ENCODE measurements at regions not wholly inside any gene's neighbourhood (a gene's known extent, or its start where the extent isn't known, plus 50 kb on each side); places are given as distances from the start of the nearest gene placed in this dataset.
A peak's percentile ranks its signal among the peaks of the same experiment; 100 is the strongest.

- Histone ChIP-seq H3K27me3 (ENCODE audit: insufficient read depth, low read length) (no peaks in the 10 kb centered on the region), H3K4me3 (ENCODE audit: low read length) (no peak overlapping the region), H3K36me3 (ENCODE audit: insufficient read depth, low read length) (no peaks in the 10 kb centered on the region), H2AFZ (ENCODE audit: low read depth, low read length) (no peak overlapping the region), H3K4me1 (ENCODE audit: insufficient read depth, low read length) (no peaks in the 10 kb centered on the region), H3K9me3 (ENCODE audit: low read length) (no peaks in the 10 kb centered on the region)
Observed at GRCh38 chr14:65214741-65215140, 112.4 kb upstream of the MAX start.

DNA sequence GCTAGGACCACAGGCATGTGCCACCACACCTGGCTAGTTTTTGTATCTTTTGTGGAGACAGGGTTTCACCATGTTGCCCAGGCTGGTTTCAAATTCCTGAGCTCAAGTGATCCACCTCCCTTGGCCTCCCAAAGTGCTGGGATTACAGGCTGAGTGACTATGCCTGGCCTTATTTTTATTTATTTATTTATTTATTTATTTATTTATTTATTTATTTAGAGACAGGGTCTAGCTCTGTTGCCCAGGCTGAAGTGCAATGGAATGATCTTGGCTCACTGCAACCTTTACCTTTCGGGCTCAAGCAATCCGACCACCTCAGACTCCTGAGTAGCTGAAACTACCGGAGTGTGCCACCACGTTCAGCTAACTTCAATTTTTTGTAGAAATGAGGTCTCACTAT lies 117.0 kb upstream of the MAX start:
- Histone ChIP-seq H2AFZ (ENCODE audit: low read depth, low read length) (no peak overlapping the region), H3K27me3 (ENCODE audit: insufficient read depth, low read length) (peaks cover 2% of the 10 kb centered on the region), H3K9me3 (ENCODE audit: low read length) (peaks cover 3% of the 10 kb centered on the region), H3K4me3 (ENCODE audit: low read length) (no peak overlapping the region), H3K4me1 (ENCODE audit: insufficient read depth, low read length) (no peaks in the 10 kb centered on the region), H3K36me3 (ENCODE audit: insufficient read depth, low read length) (no peaks in the 10 kb centered on the region)

GRCh38 chr14:65222440-65222858 lies 120.1 kb upstream of the MAX start:
- H3K4me3 ChIP-seq (ENCODE audit: low read length): no peak overlapping the region

GRCh38 chr14:65223636-65224035 lies 121.3 kb upstream of the MAX start:
- H3K4me1 ChIP-seq (ENCODE audit: insufficient read depth, low read length): no peaks in the 10 kb centered on the region
- H3K9me3 ChIP-seq (ENCODE audit: low read length): peaks cover 3% of the 10 kb centered on the region
- H3K27me3 ChIP-seq (ENCODE audit: insufficient read depth, low read length): peaks cover 23% of the 10 kb centered on the region
- no peak overlapping the region for H3K4me3 ChIP-seq (ENCODE audit: low read length)
- no peaks in the 10 kb centered on the region for H3K36me3 ChIP-seq (ENCODE audit: insufficient read depth, low read length)
- no peak overlapping the region for H2AFZ ChIP-seq (ENCODE audit: low read depth, low read length)

More at GRCh38 chr14:65222440-65222858, 120.1 kb upstream of the MAX start:
- H3K9me3 ChIP-seq (ENCODE audit: low read length): peaks cover 3% of the 10 kb centered on the region
- H3K4me1 ChIP-seq (ENCODE audit: insufficient read depth, low read length): no peaks in the 10 kb centered on the region
- no peaks in the 10 kb centered on the region for H3K36me3 ChIP-seq (ENCODE audit: insufficient read depth, low read length)
- H3K27me3 ChIP-seq (ENCODE audit: insufficient read depth, low read length): peaks cover 18% of the 10 kb centered on the region
- H2AFZ ChIP-seq (ENCODE audit: low read depth, low read length): no peak overlapping the region

DNA sequence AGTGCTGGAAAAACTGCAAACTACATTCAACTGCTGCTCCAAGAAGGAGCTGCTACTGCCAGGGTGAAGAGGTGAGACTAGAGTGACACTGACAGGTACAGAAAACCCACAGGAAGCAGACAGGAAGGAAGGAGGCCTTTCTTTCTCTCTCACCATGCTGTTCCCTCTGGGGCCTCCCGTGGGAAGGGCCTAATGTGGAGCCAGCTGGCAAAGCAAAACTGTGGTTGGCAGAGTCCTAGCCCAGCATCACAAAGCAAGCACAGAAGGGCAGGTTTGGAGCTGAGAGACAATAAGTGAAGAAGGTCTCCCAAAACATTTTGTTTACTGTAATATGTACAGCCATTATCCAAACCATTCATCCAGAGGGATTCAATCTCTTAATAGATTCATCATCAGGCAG lies 122.5 kb upstream of the MAX start:
- Histone ChIP-seq H3K4me3 (ENCODE audit: low read length) (no peak overlapping the region), H3K27me3 (ENCODE audit: insufficient read depth, low read length) (peaks cover 25% of the 10 kb centered on the region), H3K36me3 (ENCODE audit: insufficient read depth, low read length) (no peaks in the 10 kb centered on the region), H3K4me1 (ENCODE audit: insufficient read depth, low read length) (peaks cover 10% of the 10 kb centered on the region), H3K9me3 (ENCODE audit: low read length) (peaks cover 3% of the 10 kb centered on the region), H2AFZ (ENCODE audit: low read depth, low read length) (no peak overlapping the region)

- H3K36me3 ChIP-seq (ENCODE audit: insufficient read depth, low read length): no peaks in the 10 kb centered on the region
- no peak overlapping the region for H2AFZ ChIP-seq (ENCODE audit: low read depth, low read length)
- peaks cover 25% of the 10 kb centered on the region for H3K27me3 ChIP-seq (ENCODE audit: insufficient read depth, low read length)
- H3K9me3 ChIP-seq (ENCODE audit: low read length): no peaks in the 10 kb centered on the region
- H3K4me3 ChIP-seq (ENCODE audit: low read length): no peak overlapping the region
- H3K4me1 ChIP-seq (ENCODE audit: insufficient read depth, low read length): peaks cover 18% of the 10 kb centered on the region
Observed at GRCh38 chr14:65225299-65226159, 123.2 kb upstream of the MAX start.

DNA sequence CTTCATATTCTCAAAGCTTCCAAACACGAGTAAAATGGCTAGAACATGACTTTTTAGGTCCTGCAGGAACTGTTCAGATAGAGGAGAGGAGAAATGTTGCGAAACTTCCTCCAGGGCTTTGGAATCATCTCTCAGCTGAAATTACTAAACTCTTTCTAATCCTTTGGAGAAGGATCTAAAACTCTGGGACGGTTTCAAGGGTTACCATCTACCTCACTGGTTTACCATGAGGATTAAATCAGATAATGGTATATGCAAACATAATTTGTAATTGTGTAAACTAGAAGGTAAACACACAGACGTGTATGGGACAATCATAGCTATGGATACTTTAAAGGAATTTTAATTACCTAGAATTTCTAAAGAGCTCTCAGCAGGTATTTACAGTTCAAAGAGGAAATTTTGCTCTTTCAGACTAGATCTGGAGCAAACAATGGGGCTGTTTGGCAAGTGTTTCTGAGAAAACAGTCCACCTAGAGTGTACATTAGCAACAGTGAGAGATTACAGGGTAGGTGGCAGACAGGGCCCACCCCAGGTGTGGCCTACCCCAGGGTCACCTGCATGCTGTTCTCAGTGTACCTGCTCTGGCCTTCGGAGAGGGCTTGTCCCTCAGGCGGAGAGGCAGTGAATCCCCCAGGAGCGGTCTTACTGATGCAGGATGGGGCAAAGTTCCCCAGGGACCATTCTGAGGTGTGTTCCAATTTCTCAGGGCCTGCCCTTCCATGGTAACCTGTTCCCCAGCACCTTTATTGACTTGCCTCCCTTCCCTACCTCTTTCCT lies 124.7 kb upstream of the MAX start:
- H3K4me1 ChIP-seq (ENCODE audit: insufficient read depth, low read length): peaks cover 29% of the 10 kb centered on the region
- H3K9me3 ChIP-seq (ENCODE audit: low read length): no peaks in the 10 kb centered on the region
- no peak overlapping the region for H2AFZ ChIP-seq (ENCODE audit: low read depth, low read length)
- no peaks in the 10 kb centered on the region for H3K36me3 ChIP-seq (ENCODE audit: insufficient read depth, low read length)
- peaks cover 32% of the 10 kb centered on the region for H3K27me3 ChIP-seq (ENCODE audit: insufficient read depth, low read length)
- no peak overlapping the region for H3K4me3 ChIP-seq (ENCODE audit: low read length)

- Histone ChIP-seq H3K9me3 (ENCODE audit: low read length) (no peaks in the 10 kb centered on the region), H2AFZ (ENCODE audit: low read depth, low read length) (no peak overlapping the region), H3K4me3 (ENCODE audit: low read length) (no peak overlapping the region), H3K27me3 (ENCODE audit: insufficient read depth, low read length) (peaks cover 31% of the 10 kb centered on the region), H3K36me3 (ENCODE audit: insufficient read depth, low read length) (no peaks in the 10 kb centered on the region), H3K4me1 (ENCODE audit: insufficient read depth, low read length) (peaks cover 29% of the 10 kb centered on the region)
Observed at GRCh38 chr14:65228436-65228835, 126.1 kb upstream of the MAX start.

- Histone ChIP-seq H3K27me3 (ENCODE audit: insufficient read depth, low read length) (peaks cover 31% of the 10 kb centered on the region), H3K4me3 (ENCODE audit: low read length) (peak overlapping the region; percentile 8)
Observed at GRCh38 chr14:65228956-65229747, 126.8 kb upstream of the MAX start.

GRCh38 chr14:65229748-65230728 lies 127.7 kb upstream of the MAX start:
- peaks cover 4% of the 10 kb centered on the region for H3K9me3 ChIP-seq (ENCODE audit: low read length)
- H2AFZ ChIP-seq (ENCODE audit: low read depth, low read length): peak overlapping the region; percentile 51
- H3K27me3 ChIP-seq (ENCODE audit: insufficient read depth, low read length): peaks cover 35% of the 10 kb centered on the region
- peak overlapping the region; percentile 8 for H3K4me3 ChIP-seq (ENCODE audit: low read length)
- H3K36me3 ChIP-seq (ENCODE audit: insufficient read depth, low read length): no peaks in the 10 kb centered on the region
- H3K4me1 ChIP-seq (ENCODE audit: insufficient read depth, low read length): peaks cover 29% of the 10 kb centered on the region

More at GRCh38 chr14:65228956-65229747, 126.8 kb upstream of the MAX start:
- H3K4me1 ChIP-seq (ENCODE audit: insufficient read depth, low read length): peaks cover 29% of the 10 kb centered on the region
- no peaks in the 10 kb centered on the region for H3K36me3 ChIP-seq (ENCODE audit: insufficient read depth, low read length)
- H2AFZ ChIP-seq (ENCODE audit: low read depth, low read length): peak overlapping the region; percentile 51
- no peaks in the 10 kb centered on the region for H3K9me3 ChIP-seq (ENCODE audit: low read length)

GRCh38 chr14:65231286-65231980 lies 129.1 kb upstream of the MAX start:
- Histone ChIP-seq H3K36me3 (ENCODE audit: insufficient read depth, low read length) (no peaks in the 10 kb centered on the region), H2AFZ (ENCODE audit: low read depth, low read length) (no peak overlapping the region), H3K9me3 (ENCODE audit: low read length) (peaks cover 4% of the 10 kb centered on the region), H3K27me3 (ENCODE audit: insufficient read depth, low read length) (peaks cover 27% of the 10 kb centered on the region), H3K4me3 (ENCODE audit: low read length) (no peak overlapping the region), H3K4me1 (ENCODE audit: insufficient read depth, low read length) (peaks cover 29% of the 10 kb centered on the region)
